NCI-H774 (cell line): ENCODE measurements at regions not wholly inside any gene's neighbourhood (a gene's known extent, or its start where the extent isn't known, plus 50 kb on each side); places are given as distances from the start of the nearest gene placed in this dataset.

Experiments
- DNase-seq: peaks from one replicate; lab custom pipeline; 2025; lab: John Stamatoyannopoulos, UW

- DNase-seq, result no peak
Measured at GRCh38 chr3:29057326-29057725, 223.5 kb upstream of the RBMS3 start.

- DNase-seq, result no peak
Measured at GRCh38 chr3:29064085-29064484, 216.8 kb upstream of the RBMS3 start.

DNA sequence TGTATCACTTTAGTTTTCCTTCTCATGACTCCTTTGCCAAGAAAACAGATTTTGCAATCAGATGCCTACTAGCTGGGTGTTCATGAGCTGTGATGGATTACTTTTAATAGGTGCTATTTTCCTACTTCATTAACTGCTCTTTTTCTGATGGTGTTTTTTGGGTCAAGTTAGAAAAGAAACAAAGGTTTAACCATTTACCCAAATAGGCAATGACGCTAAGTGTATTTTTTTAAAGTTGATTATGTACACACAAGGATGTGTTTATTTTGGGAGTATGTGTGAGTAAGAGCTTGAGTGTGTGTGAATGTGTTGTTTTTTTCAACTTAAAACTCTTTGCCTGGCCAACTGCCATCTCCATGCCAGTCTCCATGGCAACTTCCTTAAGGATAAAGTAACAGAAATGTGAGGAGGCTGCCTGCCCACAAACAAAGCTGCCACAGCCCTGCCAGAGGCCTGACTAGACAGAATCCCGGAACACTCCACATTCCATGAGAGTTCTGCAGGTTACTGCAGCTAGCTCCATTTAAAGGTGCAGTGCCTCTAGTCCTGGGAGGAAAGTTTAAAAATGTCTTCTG lies 215.6 kb upstream of the RBMS3 start:
- DNase-seq, result peak; percentile 74

DNA sequence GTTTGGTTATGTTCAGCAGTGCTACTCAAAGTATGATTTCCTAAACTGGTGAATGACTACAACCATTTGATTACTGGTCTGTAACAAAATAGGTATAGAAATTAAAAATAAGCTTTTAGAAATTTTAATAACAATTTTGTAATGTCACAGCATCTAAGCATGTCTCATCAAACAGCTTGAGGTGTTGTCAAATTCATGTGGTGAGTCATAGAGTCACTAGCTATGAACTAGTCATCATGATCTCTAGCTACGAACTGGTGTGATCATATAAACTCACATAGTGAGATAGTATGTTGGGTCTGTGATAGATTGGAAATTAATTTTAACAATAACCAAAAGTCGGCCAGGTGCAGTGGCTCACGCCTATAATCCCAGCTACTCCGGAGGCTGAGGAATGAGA lies 213.9 kb upstream of the RBMS3 start:
- no peak for DNase-seq

DNA sequence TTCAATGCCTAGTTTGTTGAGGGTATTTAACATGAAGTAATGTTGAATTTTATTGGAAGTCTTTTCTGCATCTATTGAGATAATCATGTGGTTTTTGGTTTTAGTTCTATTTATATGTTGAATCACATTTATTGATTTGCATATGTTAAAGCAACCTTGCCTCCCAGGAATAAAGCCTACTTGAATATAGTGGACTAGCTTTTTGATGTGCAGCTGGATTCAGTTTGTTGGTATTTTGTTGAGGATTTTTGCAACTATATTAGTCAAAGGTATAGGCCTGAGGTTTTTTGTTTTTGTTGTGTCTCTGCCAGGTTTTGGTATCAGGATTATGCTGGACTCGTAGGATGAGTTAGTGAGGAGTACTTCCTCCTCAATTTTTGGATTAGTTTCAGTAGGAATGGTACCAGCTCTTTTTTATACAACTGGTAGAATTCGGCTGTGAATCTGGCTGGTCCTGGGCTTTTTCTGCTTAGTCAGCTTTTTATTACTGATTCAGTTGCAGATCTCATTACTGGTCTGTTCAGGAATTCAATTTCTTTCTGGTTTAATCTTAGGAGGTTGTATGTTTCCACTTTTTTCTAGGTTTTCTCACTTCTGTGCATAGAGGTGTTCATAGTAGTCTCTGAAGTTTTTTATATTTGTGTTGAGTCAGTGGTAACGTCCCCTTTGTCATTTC lies 209.8 kb upstream of the RBMS3 start:
- DNase-seq, result no peak

DNA sequence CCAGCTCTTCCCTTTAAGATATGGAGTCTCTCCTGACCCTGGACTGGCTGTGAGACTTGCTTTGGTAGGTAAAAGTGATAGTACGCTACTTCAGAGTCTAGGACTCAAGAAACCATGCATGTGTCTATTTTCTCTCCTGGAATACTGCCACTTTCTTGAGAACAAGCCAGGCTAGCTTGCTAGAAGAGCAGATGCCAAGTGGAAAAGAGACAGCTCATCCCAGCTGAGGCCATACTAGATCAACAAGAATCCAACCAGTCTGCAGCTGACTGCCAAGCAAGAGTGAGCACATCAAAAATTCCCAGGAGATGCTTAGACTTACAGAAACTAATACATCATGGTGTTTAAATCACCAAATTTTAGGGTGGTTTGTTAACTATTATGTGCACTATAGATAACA lies 208.3 kb upstream of the RBMS3 start:
- no peak for DNase-seq

- no peak for DNase-seq
Measured at GRCh38 chr3:29077356-29077755, 203.5 kb upstream of the RBMS3 start.

DNA sequence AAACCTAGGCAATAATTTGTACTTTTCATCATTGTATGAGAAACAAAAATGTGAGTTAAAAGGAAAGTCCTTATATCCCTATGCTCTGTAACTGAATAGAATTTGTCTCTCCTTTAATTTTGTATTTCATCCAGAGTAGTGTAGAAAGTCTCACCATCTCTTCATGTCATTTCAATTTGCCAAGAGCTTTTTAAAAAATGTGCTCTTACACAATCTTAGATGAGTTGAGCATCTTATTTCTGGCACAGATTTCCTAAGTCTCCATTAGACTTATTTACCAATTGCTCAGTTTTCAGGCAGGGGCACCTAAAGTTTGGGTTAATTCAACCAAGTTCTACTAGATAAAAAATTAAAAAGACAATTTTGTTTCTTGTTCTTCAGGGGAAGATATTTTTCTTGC lies 201.5 kb upstream of the RBMS3 start:
- no peak for DNase-seq

GRCh38 chr3:29080967-29081366 lies 199.9 kb upstream of the RBMS3 start:
- no peak for DNase-seq

DNA sequence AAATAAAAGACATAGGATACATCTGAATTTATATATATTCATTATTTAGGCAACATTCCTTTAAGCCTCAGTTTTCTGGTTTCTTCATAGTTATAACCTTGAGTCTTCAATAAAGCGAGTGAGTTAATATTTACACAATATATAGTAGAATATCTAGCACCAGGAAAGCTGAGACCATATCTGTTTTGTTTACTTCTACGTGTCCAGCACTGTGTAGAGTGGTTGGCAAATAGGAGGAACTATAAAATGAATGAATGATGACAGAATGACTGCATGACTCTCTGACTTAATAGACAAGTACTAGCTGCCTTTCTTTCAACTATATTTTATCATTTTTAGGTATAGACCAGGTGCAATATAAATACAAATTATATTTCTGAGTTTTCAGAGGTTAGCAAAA lies 197.8 kb upstream of the RBMS3 start:
- DNase-seq, result no peak

- DNase-seq, result no peak
Measured at GRCh38 chr3:29083676-29084075, 197.2 kb upstream of the RBMS3 start.

DNA sequence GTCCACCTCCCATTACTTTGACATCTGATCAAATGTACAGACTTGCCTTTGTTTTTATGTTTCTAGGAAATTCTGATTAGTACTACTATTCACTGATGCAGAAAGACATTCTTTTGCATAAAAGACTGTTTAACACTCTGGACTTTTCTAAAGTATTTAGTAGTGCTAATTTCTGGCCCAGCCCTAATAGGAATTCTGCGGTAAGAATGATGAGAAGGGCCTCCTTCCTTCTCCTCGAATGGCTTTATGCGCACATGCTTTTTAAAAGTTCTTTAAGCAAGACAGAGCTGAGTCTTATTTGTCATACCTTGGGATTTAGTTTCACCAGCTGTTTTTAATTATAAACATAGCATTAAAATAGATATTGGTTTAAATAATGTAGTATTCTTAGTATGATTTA lies 192.3 kb upstream of the RBMS3 start:
- no peak for DNase-seq

- DNase-seq, result no peak
Measured at GRCh38 chr3:29090912-29091597, 189.8 kb upstream of the RBMS3 start.

GRCh38 chr3:29091599-29092189 lies 189.2 kb upstream of the RBMS3 start:
- no peak for DNase-seq

DNA sequence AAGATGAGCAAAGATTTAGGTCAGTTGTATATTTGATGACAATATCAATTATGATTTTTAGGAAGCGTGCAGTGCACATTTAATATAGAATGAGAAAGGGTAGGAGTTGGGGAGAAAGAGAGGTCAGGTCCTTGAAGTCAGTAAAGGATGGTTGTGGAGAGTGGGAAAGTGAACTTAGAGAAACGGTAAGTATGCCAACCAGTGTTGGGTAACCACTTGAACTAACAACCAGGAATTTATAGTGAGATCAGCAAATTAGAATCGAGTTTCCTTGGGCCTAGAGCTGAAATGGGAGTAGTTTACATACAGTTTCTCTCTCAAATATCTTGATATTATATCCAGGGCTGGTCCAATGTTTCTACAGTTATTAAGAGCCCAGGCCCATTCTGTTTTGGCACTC lies 188.5 kb upstream of the RBMS3 start:
- no peak for DNase-seq

DNA sequence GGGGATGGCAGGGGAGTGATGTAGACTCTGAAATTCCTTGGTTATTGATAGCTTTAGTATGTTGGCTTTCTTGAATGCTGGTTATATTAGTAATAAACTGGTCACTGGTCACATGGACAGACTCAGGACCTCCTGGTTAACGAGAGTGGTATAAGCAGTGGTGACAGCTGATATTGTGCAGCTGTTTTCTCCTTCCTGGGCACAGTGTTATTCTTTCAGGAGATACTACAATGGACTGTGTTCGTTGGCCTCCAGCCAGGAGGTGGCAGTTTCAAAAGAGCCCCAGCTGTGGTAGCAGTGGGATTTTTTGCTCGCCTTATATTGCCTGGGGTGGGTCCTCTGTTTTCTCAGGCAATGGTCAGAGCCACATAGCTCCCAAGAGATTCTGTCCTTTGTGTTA lies 181.6 kb upstream of the RBMS3 start:
- DNase-seq, result no peak

DNA sequence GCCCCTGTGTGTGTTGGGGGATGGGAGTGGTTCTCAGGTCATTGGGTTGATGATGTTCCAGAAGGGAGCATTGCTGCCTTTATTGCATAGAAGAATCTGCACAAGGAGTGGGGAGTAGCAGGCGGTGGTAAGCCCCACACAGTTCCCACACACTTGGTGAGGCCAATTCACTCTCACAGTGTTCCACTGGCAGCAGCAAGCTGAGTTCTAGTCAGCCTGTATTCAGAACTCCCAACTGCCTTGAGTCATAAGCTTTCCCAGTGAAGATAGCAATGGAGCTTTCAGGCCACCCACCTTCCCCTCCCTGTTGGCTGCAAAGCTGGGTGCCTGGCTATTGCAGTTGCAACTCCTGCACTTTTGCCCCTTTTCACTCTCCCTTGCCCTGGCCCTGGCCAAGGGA lies 181.1 kb upstream of the RBMS3 start:
- DNase-seq, result no peak

- DNase-seq, result no peak
Measured at GRCh38 chr3:29100292-29100691, 180.6 kb upstream of the RBMS3 start.

GRCh38 chr3:29128001-29128400 lies 152.9 kb upstream of the RBMS3 start:
- no peak for DNase-seq

DNA sequence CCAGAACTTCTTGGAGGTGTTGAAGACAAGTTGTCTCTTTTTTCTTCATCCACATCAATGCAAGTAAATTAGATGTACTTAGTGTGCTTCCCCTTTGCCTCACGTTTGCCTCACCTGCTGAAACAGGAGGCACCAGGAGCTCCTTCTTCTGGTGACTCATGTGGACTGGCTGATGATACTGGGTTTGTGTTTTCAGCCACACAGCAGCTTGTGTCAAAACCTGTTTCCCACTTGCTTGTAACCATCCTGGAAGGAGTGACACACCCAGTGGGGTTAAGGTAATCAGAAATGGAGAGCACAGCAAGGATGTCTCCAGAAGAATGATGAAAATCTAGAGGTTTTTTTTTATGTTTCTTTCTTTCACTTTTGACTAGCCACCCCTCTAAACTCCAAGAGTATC lies 143.3 kb upstream of the RBMS3 start:
- DNase-seq, result no peak

- no peak for DNase-seq
Measured at GRCh38 chr3:29138171-29138570, 142.7 kb upstream of the RBMS3 start.

GRCh38 chr3:29140666-29141065 lies 140.2 kb upstream of the RBMS3 start:
- DNase-seq, result no peak

- no peak for DNase-seq
Measured at GRCh38 chr3:29141197-29141917, 139.5 kb upstream of the RBMS3 start.
